Heart left ventricle (tissue), 13 donors: ENCODE measurements at regions not wholly inside any gene's neighbourhood (a gene's known extent, or its start where the extent isn't known, plus 50 kb on each side); places are given as distances from the start of the nearest gene placed in this dataset.

ENCODE experiments used
- CTCF ChIP-seq, 12 donors: fragments of 200-600 bp; sonication (generic) in 4 of 12; IDR thresholded peaks; one replicate each; pipeline versions ENCODE4 v1.5.0 to v1.8.0; 2018 to 2022; ENCODE audit warnings: antibody characterized with exemption in 12 of 12, mild to moderate bottlenecking in 5 of 12
- POLR2A ChIP-seq, 2 donors: fragments of 450-650 bp; IDR thresholded peaks; one replicate each; pipeline ENCODE4 v1.6.1; 2017; ENCODE audit warnings: antibody characterized with exemption in 2 of 2, mild to moderate bottlenecking in 2 of 2, moderate library complexity in 2 of 2
- donor health status: ischemic (EF 13 %, LVEDD 7.1; RV severe dilation, severe dysfunction).
- donor health status: DM: no; HTN: yes; CAD: no.
- donor health status: DM: no; HTN: no; CAD: no.
- donor health status: ischemic (EF 25% LVEDD 6.9; RV normal size, moderate dysfunction).
- donor health status: ischemic (EF 25% LVEDD 5.7; RV mildly dilated, moderate dysfunction).
- donor health status: ischemic (EF 35%, LVEDD 5.7; RV mildly dilated, moderate dysfunction).
- donor health status: nonischemic (EF 11% LVEDD 7.7; RV severe dilation, severe dysfunction).
- donor health status: DM: yes; HTN: yes; CAD: no.
- donor health status: PGD.
- donor health status: ischemic (EF 29% LVEDD 5.4; RV normal size, mild dysfunction).
- donor health status: nonischemic (EF 23%, LVEDD 6.1; RV moderate dilation, normal function).

GRCh38 chr12:84201976-84202375, 710.6 kb downstream of the SLC6A15 start:
- no peak for TF ChIP-seq CTCF (IDR thresholded peaks at IDR 0.05)
- no peak for TF ChIP-seq POLR2A (IDR thresholded peaks at IDR 0.05)
